T-helper 17 cell (primary cell): ENCODE measurements at regions not wholly inside any gene's neighbourhood (a gene's known extent, or its start where the extent isn't known, plus 50 kb on each side); places are given as distances from the start of the nearest gene placed in this dataset.

ENCODE experiments used
- ATAC-seq: fragments of 150-1000 bp; cut with Tn5 transposase; 2 replicates; pipeline ENCODE4 v1.10.0; 2021; ENCODE audit warnings: mild to moderate bottlenecking, moderate library complexity
- DNase-seq, 3 donors: peaks; one replicate each; pipeline versions ENCODE4 v3.0.0 to v3.0.0-alpha.2; 2020 to 2021
- H3K9me3 ChIP-seq: one replicate; pipeline ENCODE4 v1.7.0; 2013; ENCODE audit warnings: low read length, mild to moderate bottlenecking; ENCODE audit not compliant: control insufficient read depth, poor library complexity, severe bottlenecking
- H3K27ac Mint-ChIP-seq: one replicate; pipeline ENCODE4 v1.8.0; 2022; ENCODE audit warnings: mild to moderate bottlenecking, moderate library complexity, mixed read lengths
- H3K27me3 Mint-ChIP-seq: one replicate; pipeline ENCODE4 v1.8.0; 2022; ENCODE audit warnings: mixed read lengths
- H3K36me3 Mint-ChIP-seq: one replicate; pipeline ENCODE4 v1.8.0; 2022; ENCODE audit warnings: low read depth, mixed read lengths
- H3K4me1 Mint-ChIP-seq: one replicate; pipeline ENCODE4 v1.8.0; 2022; ENCODE audit warnings: mild to moderate bottlenecking, mixed read lengths
- H3K4me3 Mint-ChIP-seq: one replicate; pipeline ENCODE4 v1.8.0; 2022; ENCODE audit warnings: mild to moderate bottlenecking, moderate library complexity, mixed read lengths

- peaks cover 8% of the 10 kb centered on the region for H3K36me3 Mint-ChIP-seq
- DNase-seq: no peak
- peaks cover 17% of the 10 kb centered on the region for H3K4me1 Mint-ChIP-seq
- no peaks in the 10 kb centered on the region for H3K27me3 Mint-ChIP-seq
- no peak overlapping the region for H3K27ac Mint-ChIP-seq
- no peak overlapping the region for H3K4me3 Mint-ChIP-seq
- no peaks in the 10 kb centered on the region for H3K9me3 ChIP-seq
- no peak for ATAC-seq
Measured at GRCh38 chr6:158249340-158249836, 62.9 kb upstream of the TULP4 start.

DNA sequence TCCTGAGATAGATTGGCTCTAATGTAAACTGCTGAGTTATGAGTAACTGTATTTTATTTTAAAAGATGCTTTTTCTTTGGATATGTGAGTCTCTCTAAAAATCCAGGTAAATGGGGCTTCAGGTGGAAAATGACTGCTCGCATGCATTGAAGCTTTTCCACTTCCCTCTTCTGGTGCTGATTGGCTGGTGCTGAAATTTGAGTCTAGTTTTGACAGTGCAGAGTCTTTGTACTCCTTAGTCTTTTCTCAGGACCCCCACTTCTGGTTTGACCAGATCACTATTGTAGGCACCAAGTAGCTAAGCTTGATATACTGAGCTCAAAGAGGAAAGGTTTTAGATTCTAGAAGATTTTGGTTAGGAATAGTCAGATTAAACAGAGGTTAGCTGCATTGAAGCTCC is 60.7 kb upstream of the TULP4 start:
- no peak for DNase-seq
- peaks cover 22% of the 10 kb centered on the region for H3K4me1 Mint-ChIP-seq
- no peaks in the 10 kb centered on the region for H3K27me3 Mint-ChIP-seq
- H3K9me3 ChIP-seq: no peaks in the 10 kb centered on the region
- ATAC-seq: no peak
- no peak overlapping the region for H3K27ac Mint-ChIP-seq
- H3K36me3 Mint-ChIP-seq: peaks cover 2% of the 10 kb centered on the region
- no peak overlapping the region for H3K4me3 Mint-ChIP-seq

- peaks cover 32% of the 10 kb centered on the region for H3K4me1 Mint-ChIP-seq
- ATAC-seq (no peak), DNase-seq (no peak)
- H3K27ac Mint-ChIP-seq: no peak overlapping the region
- H3K27me3 Mint-ChIP-seq: no peaks in the 10 kb centered on the region
- H3K9me3 ChIP-seq: no peaks in the 10 kb centered on the region
- H3K36me3 Mint-ChIP-seq: peaks cover 2% of the 10 kb centered on the region
- H3K4me3 Mint-ChIP-seq: no peak overlapping the region
Measured at GRCh38 chr6:158253248-158253647, 59.0 kb upstream of the TULP4 start.

GRCh38 chr6:158255275-158255988 is 56.8 kb upstream of the TULP4 start:
- H3K4me3 Mint-ChIP-seq: peak overlapping the region; percentile 41
- H3K36me3 Mint-ChIP-seq: peaks cover 3% of the 10 kb centered on the region
- DNase-seq: no peak
- peak overlapping the region; percentile 80 for H3K27ac Mint-ChIP-seq
- ATAC-seq: no peak
- peaks cover 34% of the 10 kb centered on the region for H3K4me1 Mint-ChIP-seq
- no peaks in the 10 kb centered on the region for H3K27me3 Mint-ChIP-seq
- no peaks in the 10 kb centered on the region for H3K9me3 ChIP-seq

- peak; percentile 65 for ATAC-seq
- peak overlapping the region; percentile 41 for H3K4me3 Mint-ChIP-seq
- H3K9me3 ChIP-seq: no peaks in the 10 kb centered on the region
- H3K36me3 Mint-ChIP-seq: peaks cover 3% of the 10 kb centered on the region
- peaks cover 31% of the 10 kb centered on the region for H3K4me1 Mint-ChIP-seq
- peak overlapping the region; percentile 80 for H3K27ac Mint-ChIP-seq
- H3K27me3 Mint-ChIP-seq: no peaks in the 10 kb centered on the region
- no peak for DNase-seq
Measured at GRCh38 chr6:158255989-158256601, 56.2 kb upstream of the TULP4 start.

GRCh38 chr6:158256746-158257424 is 55.4 kb upstream of the TULP4 start:
- H3K27me3 Mint-ChIP-seq: no peaks in the 10 kb centered on the region
- DNase-seq: no peak
- H3K4me3 Mint-ChIP-seq: no peak overlapping the region
- no peaks in the 10 kb centered on the region for H3K9me3 ChIP-seq
- no peak for ATAC-seq
- H3K4me1 Mint-ChIP-seq: peaks cover 29% of the 10 kb centered on the region
- peaks cover 3% of the 10 kb centered on the region for H3K36me3 Mint-ChIP-seq
- H3K27ac Mint-ChIP-seq: peak overlapping the region; percentile 80

- H3K27ac Mint-ChIP-seq: no peak overlapping the region
- no peak overlapping the region for H3K4me3 Mint-ChIP-seq
- H3K36me3 Mint-ChIP-seq: peaks cover 3% of the 10 kb centered on the region
- H3K4me1 Mint-ChIP-seq: peaks cover 32% of the 10 kb centered on the region
- ATAC-seq (no peak), DNase-seq (no peak)
- no peaks in the 10 kb centered on the region for H3K9me3 ChIP-seq
- H3K27me3 Mint-ChIP-seq: no peaks in the 10 kb centered on the region
Measured at GRCh38 chr6:158257425-158257759, 54.9 kb upstream of the TULP4 start.

GRCh38 chr6:158257781-158258180 is 54.5 kb upstream of the TULP4 start:
- H3K9me3 ChIP-seq: no peaks in the 10 kb centered on the region
- no peak for DNase-seq
- Mint-ChIP-seq H3K27ac (no peak overlapping the region), H3K4me3 (no peak overlapping the region), H3K4me1 (peaks cover 32% of the 10 kb centered on the region), H3K36me3 (peaks cover 3% of the 10 kb centered on the region), H3K27me3 (no peaks in the 10 kb centered on the region)
- ATAC-seq: no peak

DNA sequence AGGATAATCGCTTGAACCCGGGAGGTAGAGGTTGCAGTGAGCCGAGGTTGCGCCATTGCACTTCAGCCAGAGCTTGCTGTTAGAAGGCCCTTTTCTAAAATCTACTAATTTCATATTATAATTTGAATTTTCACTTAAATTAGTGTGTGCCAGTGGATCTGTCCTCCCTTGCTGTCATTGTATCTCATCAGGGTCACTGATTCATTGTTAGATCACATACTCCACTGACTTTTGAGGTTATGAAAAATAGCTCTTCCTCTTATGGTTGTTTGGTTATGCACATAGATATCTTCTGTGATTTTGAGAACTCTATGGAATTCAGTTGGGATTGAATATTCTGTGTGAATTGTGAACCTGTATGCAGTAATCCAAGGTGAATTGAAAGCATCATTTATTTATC is 53.1 kb upstream of the TULP4 start:
- Mint-ChIP-seq H3K27me3 (no peaks in the 10 kb centered on the region), H3K27ac (no peak overlapping the region), H3K4me3 (no peak overlapping the region), H3K4me1 (peaks cover 29% of the 10 kb centered on the region), H3K36me3 (peaks cover 2% of the 10 kb centered on the region)
- H3K9me3 ChIP-seq: no peaks in the 10 kb centered on the region
- ATAC-seq: no peak
- no peak for DNase-seq

GRCh38 chr6:158259845-158260244 is 52.4 kb upstream of the TULP4 start:
- no peak overlapping the region for H3K27ac Mint-ChIP-seq
- H3K9me3 ChIP-seq: no peaks in the 10 kb centered on the region
- H3K36me3 Mint-ChIP-seq: peaks cover 2% of the 10 kb centered on the region
- no peak overlapping the region for H3K4me3 Mint-ChIP-seq
- DNase-seq (no peak), ATAC-seq (no peak)
- H3K27me3 Mint-ChIP-seq: no peaks in the 10 kb centered on the region
- peaks cover 29% of the 10 kb centered on the region for H3K4me1 Mint-ChIP-seq

GRCh38 chr6:158262082-158262481 is 50.2 kb upstream of the TULP4 start:
- no peak overlapping the region for H3K27ac Mint-ChIP-seq

More at GRCh38 chr6:158262082-158262481, 50.2 kb upstream of the TULP4 start:
- no peak overlapping the region for H3K4me3 Mint-ChIP-seq
- peaks cover 13% of the 10 kb centered on the region for H3K4me1 Mint-ChIP-seq
- no peak for DNase-seq
- no peaks in the 10 kb centered on the region for H3K9me3 ChIP-seq
- H3K36me3 Mint-ChIP-seq: peaks cover 2% of the 10 kb centered on the region
- no peaks in the 10 kb centered on the region for H3K27me3 Mint-ChIP-seq
- no peak for ATAC-seq
